Urothelium cell line (cell line): ENCODE measurements at regions not wholly inside any gene's neighbourhood (a gene's known extent, or its start where the extent isn't known, plus 50 kb on each side); places are given as distances from the start of the nearest gene placed in this dataset.
A peak's percentile ranks its signal among the peaks of the same experiment; 100 is the strongest.

Source experiments
- DNase-seq: peaks from one replicate; pipeline ENCODE4 v3.0.0; 2011; ENCODE audit warnings: low spot score, mixed read lengths
- FAIRE-seq: peaks from 2 replicates; lab custom pipeline; 2011; peaks lifted over from hg19 to GRCh38; lab: Jason Lieb, UNC

- FAIRE-seq = no peak
- no peak for DNase-seq
Observed at GRCh38 chr2:128380061-128380889, 61.6 kb upstream of the HS6ST1 start.

DNA sequence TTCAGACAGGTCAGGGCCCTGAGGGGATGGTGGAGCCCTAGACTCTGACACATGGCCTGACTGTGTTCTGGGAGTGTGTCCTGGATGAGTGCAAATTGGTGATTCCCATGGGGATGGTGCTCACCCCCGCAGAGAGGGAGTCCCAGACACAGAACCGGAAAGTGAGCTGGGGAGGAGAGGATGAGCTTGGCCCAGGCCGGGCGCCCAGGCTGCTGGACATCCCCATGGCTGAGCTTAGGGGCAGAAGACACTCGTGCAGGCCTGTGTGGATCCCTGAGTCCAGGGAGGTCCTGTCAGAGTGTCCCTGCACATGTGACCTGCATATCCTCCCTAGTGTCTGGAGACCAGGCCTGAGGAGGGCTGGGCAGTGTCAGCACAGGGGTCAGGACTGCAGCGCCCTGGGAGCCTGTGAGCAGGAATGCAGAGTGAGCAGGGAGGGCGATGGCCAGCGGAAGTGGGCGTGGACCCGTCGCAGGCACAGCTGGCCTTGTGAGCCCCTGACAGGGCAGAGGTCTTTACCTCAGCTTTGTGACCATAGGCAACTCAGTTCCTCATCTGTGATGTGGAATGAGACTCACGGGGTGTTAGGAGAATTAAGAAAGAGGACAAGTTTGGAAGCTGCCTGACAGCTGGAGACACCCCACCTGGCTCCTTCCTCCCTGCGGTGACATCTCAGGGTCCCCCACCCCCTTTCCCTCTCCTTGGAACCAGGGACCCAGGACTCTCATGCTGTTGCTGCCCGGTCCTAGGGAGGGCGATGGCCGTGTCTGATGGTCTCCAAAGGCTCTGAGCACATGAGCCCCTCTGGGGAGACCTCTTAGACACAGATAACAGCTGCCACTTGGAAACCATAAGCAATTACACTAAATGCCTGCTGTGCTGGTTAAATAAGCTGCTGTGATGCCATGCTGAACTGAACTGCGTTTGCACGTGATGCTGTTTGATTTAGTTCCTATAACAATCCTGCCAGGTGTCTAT, 62.6 kb upstream of the HS6ST1 start:
- DNase-seq (no peak), FAIRE-seq (no peak)

DNA sequence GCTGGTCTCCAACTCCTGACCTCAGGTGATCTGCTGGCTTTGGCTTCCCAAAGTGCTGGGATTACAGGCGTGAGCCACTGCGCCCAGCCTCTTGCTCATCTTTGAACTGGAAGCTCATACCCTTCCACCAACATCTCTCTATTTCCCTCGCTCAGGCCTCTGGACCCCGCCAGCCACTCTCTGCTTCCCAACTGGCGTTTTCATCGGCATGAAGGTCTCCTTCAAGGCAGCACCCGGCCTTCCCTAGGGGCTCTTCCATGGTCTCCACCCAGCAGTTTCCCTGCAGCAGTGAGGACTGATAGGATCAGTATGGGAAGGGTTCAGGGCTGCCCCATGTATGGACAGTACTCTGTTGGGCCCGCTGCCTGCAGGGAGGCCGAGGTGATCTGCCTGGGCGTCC, 65.8 kb upstream of the HS6ST1 start:
- no peak for FAIRE-seq
- no peak for DNase-seq

DNA sequence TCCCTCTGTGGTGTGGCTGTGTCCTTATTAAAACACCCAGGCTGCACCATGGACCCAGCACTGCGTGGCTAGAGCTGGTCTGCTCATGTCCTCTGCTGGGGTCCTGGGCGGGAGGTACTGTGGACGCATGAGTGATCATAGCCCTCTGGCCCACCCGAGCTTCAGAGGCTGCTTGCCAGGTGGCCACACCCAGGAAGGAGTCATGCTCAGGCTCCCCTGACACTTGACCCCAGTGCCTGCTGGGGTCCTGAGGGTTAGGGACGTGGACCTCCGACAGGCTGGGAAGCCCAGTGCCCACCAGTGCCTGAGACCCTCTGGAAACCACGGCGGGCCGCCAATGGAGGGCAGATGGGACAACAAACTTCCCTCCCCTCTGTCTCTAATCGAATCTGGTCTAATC, 66.3 kb upstream of the HS6ST1 start:
- FAIRE-seq (no peak), DNase-seq (no peak)

DNA sequence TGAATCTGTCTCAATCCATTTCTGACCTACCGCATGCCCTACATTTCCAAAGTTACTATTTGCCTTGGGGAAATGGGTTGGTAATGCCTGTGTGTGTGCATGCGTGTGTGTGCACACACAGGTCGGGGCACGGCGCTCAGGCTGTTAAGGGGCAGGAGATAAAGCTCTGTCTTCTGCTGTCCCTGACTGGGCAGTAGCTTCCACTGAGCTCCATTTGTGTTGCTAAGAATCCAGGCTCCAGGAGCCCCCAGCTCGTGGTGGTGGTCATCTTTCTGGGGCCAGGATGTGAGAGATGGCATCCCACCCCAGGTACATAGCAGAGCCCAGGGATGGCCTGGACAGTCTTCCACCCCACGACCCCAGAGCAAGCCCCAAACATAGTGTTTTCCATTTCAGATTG, 66.7 kb upstream of the HS6ST1 start:
- no peak for FAIRE-seq
- no peak for DNase-seq

- FAIRE-seq = no peak
- DNase-seq = no peak
Observed at GRCh38 chr2:128386066-128386465, 67.4 kb upstream of the HS6ST1 start.

DNA sequence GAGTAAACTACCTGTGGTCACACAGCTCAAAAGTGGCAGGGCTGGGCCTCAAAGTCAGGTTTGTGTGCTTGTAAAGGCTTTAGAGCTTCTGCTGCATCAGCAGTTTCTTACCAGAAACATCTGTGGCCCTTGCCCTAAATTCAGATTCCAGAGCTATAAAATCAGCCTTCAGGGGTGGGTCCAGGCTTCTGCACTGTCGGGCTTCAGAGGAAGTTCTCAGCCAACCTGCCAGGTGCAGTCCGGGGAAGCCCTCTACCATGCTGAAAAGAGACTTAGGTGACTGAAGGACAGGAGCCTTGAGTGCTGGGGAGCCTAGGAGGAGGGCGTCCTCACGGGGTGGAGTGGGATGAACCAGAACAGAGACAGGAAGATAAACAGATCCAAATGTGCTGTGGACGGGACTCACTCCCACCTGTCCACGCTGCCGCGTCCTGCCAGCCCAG, 69.9 kb upstream of the HS6ST1 start:
- FAIRE-seq (no peak), DNase-seq (peak; percentile 50)

DNA sequence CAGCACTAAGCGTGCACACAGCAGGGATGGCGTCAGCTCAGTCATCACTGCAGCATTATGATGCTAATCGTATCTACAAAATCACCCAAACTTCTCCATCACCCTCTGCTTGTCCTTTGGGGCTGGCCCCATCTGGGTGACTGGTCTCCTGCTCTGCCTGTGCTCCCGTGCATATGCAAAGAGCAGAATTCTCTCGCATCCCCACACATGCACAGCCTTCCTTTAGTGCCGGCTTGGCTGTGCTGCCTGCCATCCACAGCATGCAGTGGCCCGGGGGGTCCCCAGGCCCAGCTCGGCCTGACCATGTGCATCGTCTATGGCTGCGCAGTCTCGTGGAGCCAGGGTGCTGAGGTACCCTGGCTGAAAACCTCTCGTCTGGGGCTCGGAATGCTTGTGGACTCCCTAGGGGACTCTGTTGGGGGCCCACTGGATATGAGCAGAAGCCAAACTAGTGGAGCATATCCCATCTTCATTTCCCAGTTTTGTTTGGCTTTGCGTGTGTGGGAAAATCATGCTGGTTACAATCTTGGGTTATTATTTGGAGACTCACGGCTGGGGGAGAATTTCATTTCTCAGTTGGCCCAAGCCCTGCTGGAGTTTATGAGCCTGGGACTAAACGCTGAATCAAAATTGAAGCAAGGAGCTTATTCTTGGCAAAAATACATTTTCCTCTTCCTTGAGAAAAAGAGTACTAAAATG, 70.9 kb upstream of the HS6ST1 start:
- no peak for DNase-seq
- FAIRE-seq = peak; percentile 13

GRCh38 chr2:128390256-128390990, 71.8 kb upstream of the HS6ST1 start:
- no peak for DNase-seq

GRCh38 chr2:128390991-128391630, 72.4 kb upstream of the HS6ST1 start:
- DNase-seq (no peak), FAIRE-seq (peak; percentile 58)

More at GRCh38 chr2:128390256-128390990, 71.8 kb upstream of the HS6ST1 start:
- FAIRE-seq = no peak

DNA sequence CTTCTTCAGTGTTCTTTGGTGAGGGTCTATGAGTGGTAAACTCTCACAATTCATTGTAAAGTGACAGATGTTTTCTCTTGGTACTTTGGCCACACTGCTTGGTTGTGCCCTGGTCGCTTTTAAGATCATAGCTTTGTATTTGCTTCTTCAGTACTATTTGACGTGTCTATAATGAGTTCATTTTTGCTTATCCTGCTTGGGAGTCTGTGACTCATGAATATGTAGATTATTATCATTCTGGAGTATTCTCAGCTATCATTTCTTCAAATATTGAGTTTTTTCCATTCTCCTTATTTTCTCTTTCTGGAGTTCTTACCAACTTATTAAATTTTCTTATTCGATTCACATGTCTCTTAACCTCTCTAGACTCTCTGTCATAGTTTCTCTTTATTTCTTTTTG, 73.0 kb upstream of the HS6ST1 start:
- no peak for FAIRE-seq
- no peak for DNase-seq

GRCh38 chr2:128392207-128392606, 73.5 kb upstream of the HS6ST1 start:
- FAIRE-seq = no peak
- DNase-seq = no peak

GRCh38 chr2:128394007-128394730, 75.5 kb upstream of the HS6ST1 start:
- no peak for FAIRE-seq
- DNase-seq = no peak

DNA sequence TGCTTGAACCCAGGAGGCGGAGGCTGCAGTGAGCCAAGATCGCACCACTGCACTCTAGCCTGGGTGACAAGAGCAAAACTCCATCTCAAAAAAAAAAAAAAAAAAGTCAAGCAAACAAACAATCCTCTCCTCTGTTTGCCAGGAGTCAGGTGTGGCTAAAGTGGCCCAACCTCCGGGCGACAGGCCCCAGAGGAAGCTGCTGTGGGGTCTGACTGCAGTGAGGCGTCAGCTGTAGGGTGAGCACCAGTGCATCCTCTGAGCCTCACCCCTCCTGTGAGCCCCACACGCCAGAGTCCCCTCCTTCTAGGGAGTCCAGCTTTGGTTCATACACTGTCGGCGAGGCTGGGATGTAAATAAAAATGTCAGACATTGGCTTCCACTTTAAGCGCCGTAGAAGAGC, 76.5 kb upstream of the HS6ST1 start:
- FAIRE-seq = no peak
- no peak for DNase-seq

- FAIRE-seq (no peak), DNase-seq (no peak)
Observed at GRCh38 chr2:128395640-128396499, 77.2 kb upstream of the HS6ST1 start.

GRCh38 chr2:128396500-128396891, 77.8 kb upstream of the HS6ST1 start:
- DNase-seq (no peak), FAIRE-seq (no peak)

DNA sequence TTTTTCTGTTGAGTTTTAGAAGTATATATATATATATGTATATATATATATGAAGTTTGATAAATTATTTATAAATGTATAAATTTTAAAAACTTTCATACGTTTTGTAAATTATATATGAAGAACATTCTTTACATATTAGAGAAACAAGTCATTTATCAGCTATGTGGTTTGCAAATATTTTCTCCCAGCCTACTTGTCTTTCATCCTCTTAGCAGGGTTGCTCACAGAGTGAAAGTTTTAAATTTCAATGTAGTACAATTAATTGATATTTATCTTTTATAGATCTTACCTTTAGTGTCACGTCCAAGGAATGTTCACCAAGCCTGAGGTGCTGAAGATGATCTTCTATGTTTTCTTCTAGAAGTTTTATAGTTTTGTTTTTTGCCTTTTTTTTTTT, 78.3 kb upstream of the HS6ST1 start:
- FAIRE-seq = no peak

DNA sequence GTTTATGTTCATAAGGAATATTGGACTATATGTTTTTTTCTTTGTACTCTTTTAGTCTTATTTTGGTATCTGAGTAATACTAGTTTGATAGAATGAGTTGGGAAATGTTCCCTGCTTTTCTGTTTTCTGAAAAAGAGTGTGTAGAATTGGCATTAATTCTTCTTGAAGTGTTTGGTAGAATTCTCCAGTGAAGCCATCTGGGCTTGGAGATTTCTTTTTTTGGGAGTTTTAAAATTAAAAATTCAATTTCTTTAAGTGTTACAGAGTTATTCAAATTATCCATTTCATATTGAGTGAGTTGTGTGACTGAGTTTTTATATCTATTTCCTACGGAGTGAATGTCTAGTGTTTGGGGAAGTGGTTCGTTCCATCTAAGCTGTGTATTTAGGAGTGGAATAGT, 80.6 kb upstream of the HS6ST1 start:
- DNase-seq = no peak
- no peak for FAIRE-seq

More for the DNA sequence above, 78.3 kb upstream of the HS6ST1 start:
- no peak for DNase-seq
